ENCODE measurements at regions not wholly inside any gene's neighbourhood (a gene's known extent, or its start where the extent isn't known, plus 50 kb on each side); places are given as distances from the start of the nearest gene placed in this dataset.

DNA sequence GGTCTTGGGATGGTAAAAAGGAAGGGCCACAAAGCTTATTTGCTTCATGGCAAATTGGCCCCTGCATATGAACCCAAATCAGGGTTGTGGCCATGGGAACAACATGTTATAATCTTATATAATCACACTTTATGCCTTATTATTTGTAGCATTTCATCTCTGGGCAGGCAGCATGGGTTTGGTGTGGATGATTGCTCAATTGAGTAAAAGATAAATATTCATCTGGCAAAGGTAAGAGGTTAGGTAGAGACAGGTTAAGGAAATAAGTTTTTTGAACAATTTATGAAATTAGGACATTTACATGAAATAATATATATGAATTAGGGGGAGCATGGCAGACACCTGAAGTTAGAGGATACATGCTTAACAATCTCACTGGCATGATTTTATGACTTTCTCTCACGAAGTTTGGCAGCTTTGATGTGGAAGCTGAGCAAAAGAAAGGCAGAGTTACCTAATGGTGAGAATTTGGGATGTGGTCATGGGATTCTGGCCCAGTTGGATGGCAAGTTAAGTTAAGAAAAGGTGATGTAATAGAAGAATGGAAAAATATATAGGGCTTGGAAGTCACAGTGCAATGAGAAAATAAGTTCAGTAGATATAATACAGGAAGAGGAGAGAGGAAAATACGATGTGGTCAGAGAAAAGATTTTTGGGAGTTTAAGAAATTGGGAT, 88.1 kb upstream of the FAM3C start:
- 81 to 92% (median 85%) methylated on average over 2 of the region's 2 CpGs for WGBS, 5 donors
- Histone ChIP-seq H3K4me3 (no peak overlapping the region), H3K36me3 (no peaks in the 10 kb centered on the region), H3K27me3 (no peaks in the 10 kb centered on the region), H3K27ac (no peak overlapping the region), H3K9me3 (no peaks in the 10 kb centered on the region), H3K4me1 (peaks cover 0 to 10% (median 4%) of the 10 kb centered on the region in 4 donors)
- no peak for DNase-seq
- intact Hi-C loops (cut with DNase I; ENCODE audit: low total_unique reads) = no loop called here
- TF ChIP-seq POLR2AphosphoS5 (IDR thresholded peaks at IDR 0.05) = no peak
- TF ChIP-seq CTCF (IDR thresholded peaks at IDR 0.05) = no peak
- TF ChIP-seq EP300 (IDR thresholded peaks at IDR 0.05) = no peak
- TF ChIP-seq POLR2A (IDR thresholded peaks at IDR 0.05) = no peak

- intact Hi-C loops (cut with DNase I; ENCODE audit: low total_unique reads) = no loop called here
- Histone ChIP-seq H3K4me3 (no peak overlapping the region), H3K4me1 (peaks cover 0 to 18% (median 5%) of the 10 kb centered on the region in 4 donors), H3K9me3 (no peaks in the 10 kb centered on the region), H3K36me3 (no peaks in the 10 kb centered on the region), H3K27ac (no peak overlapping the region), H3K27me3 (no peaks in the 10 kb centered on the region)
- WGBS, 5 donors = 69 to 83% (median 74%) methylated on average over 6 of the region's 6 CpGs
- DNase-seq = no peak
- TF ChIP-seq EP300 (IDR thresholded peaks at IDR 0.05) = no peak
Measured at GRCh38 chr7:121480566-121481335, 84.6 kb upstream of the FAM3C start.

DNA sequence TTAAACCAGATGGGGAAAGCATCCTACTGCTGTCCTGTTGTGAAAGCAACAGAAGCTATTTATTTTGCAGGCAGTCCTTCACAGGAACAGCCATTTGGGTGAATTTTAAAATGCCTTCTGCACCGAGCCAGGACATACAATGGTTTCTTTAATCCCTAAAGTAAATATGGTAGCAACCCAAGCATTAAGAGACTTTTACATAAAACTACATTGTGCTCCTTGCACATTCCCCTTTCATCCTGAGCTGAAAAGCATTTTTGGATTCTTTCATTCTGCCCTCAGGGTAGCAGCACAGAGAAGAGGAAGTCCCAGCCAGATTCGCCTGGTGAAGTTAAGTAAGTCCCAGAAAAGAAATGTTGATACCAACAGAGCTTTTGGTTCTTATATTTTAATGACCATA, 84.0 kb upstream of the FAM3C start:
- H3K9me3 ChIP-seq = no peaks in the 10 kb centered on the region
- TF ChIP-seq POLR2A (IDR thresholded peaks at IDR 0.05) (no peak), POLR2AphosphoS5 (IDR thresholded peaks at IDR 0.05) (no peak), EP300 (IDR thresholded peaks at IDR 0.05) (no peak), CTCF (IDR thresholded peaks at IDR 0.05) (no peak)
- no peak for DNase-seq
- H3K27ac ChIP-seq = no peak overlapping the region
- H3K36me3 ChIP-seq = no peaks in the 10 kb centered on the region
- peaks cover 0 to 18% (median 5%) of the 10 kb centered on the region in 4 donors for H3K4me1 ChIP-seq
- no peak overlapping the region for H3K4me3 ChIP-seq
- no peaks in the 10 kb centered on the region for H3K27me3 ChIP-seq
- WGBS, 5 donors = 12 to 32% (median 24%) methylated on average over 2 of the region's 2 CpGs
- intact Hi-C loops (cut with DNase I; ENCODE audit: low total_unique reads) = no loop called here

GRCh38 chr7:121479466-121479865, 83.4 kb upstream of the FAM3C start:
- intact Hi-C loops (cut with DNase I; ENCODE audit: low total_unique reads) = no loop called here
- peaks cover 0 to 18% (median 5%) of the 10 kb centered on the region in 4 donors for H3K4me1 ChIP-seq

GRCh38 chr7:121475806-121476205, 79.7 kb upstream of the FAM3C start:
- no peaks in the 10 kb centered on the region for H3K36me3 ChIP-seq
- no peak overlapping the region for H3K4me3 ChIP-seq
- DNase-seq = peak; percentile 72 to 73
- H3K27ac ChIP-seq = peak overlapping the region in 2 of 5 donors; percentile 38 to 49
- TF ChIP-seq POLR2AphosphoS5 (IDR thresholded peaks at IDR 0.05) (no peak), CTCF (IDR thresholded peaks at IDR 0.05) (no peak), POLR2A (IDR thresholded peaks at IDR 0.05) (no peak), EP300 (IDR thresholded peaks at IDR 0.05) (no peak)
- H3K9me3 ChIP-seq = no peaks in the 10 kb centered on the region
- intact Hi-C loops (cut with DNase I; ENCODE audit: low total_unique reads) = no loop called here
- H3K4me1 ChIP-seq = peaks cover 0 to 16% (median 5%) of the 10 kb centered on the region in 4 donors
- H3K27me3 ChIP-seq = no peaks in the 10 kb centered on the region
- WGBS, 5 donors = 22 to 55% (median 42%) methylated on average over 2 of the region's 2 CpGs

More at GRCh38 chr7:121479466-121479865, 83.4 kb upstream of the FAM3C start:
- Histone ChIP-seq H3K9me3 (no peaks in the 10 kb centered on the region), H3K27ac (no peak overlapping the region), H3K27me3 (no peaks in the 10 kb centered on the region), H3K4me3 (no peak overlapping the region), H3K36me3 (no peaks in the 10 kb centered on the region)
- TF ChIP-seq POLR2A (IDR thresholded peaks at IDR 0.05) (no peak), POLR2AphosphoS5 (IDR thresholded peaks at IDR 0.05) (no peak)
- DNase-seq = no peak
- WGBS, 5 donors = 54 to 73% (median 62%) methylated on average over 4 to 5 of the region's 5 CpGs

All from stomach (tissue), 8 donors.